Neuron (in vitro differentiated cells): ENCODE measurements at regions not wholly inside any gene's neighbourhood (a gene's known extent, or its start where the extent isn't known, plus 50 kb on each side); places are given as distances from the start of the nearest gene placed in this dataset.

Experiments used
- H2AFZ ChIP-seq: one replicate; pipeline ENCODE4 v1.6.1; 2013; ENCODE audit warnings: low read depth, mild to moderate bottlenecking, inconsistent platforms, low read length, moderate library complexity
- H3K27me3 ChIP-seq: one replicate; pipeline ENCODE4 v1.6.1; 2013; ENCODE audit warnings: low read length; ENCODE audit not compliant: insufficient read depth
- H3K36me3 ChIP-seq: one replicate; pipeline ENCODE4 v1.6.1; 2013; ENCODE audit warnings: low read length; ENCODE audit not compliant: insufficient read depth
- H3K4me1 ChIP-seq: one replicate; pipeline ENCODE4 v1.6.1; 2013; ENCODE audit warnings: low read length; ENCODE audit not compliant: insufficient read depth
- H3K4me3 ChIP-seq: 2 replicates; pipeline ENCODE4 v1.5.1; 2013; ENCODE audit warnings: mild to moderate bottlenecking, low read length, moderate library complexity
- H3K9me3 ChIP-seq: one replicate; pipeline ENCODE4 v1.6.1; 2013; ENCODE audit warnings: low read length

- no peaks in the 10 kb centered on the region for H3K36me3 ChIP-seq
- H3K4me1 ChIP-seq: peaks cover 5% of the 10 kb centered on the region
- no peak overlapping the region for H2AFZ ChIP-seq
Measured at GRCh38 chr3:67733269-67733950, 79.0 kb upstream of the SUCLG2 start.

GRCh38 chr3:67724434-67724833, 70.0 kb upstream of the SUCLG2 start:
- Histone ChIP-seq H3K4me1 (no peaks in the 10 kb centered on the region), H3K4me3 (no peak overlapping the region), H3K36me3 (no peaks in the 10 kb centered on the region), H2AFZ (no peak overlapping the region), H3K9me3 (peaks cover 6% of the 10 kb centered on the region), H3K27me3 (no peaks in the 10 kb centered on the region)

More at GRCh38 chr3:67733269-67733950, 79.0 kb upstream of the SUCLG2 start:
- H3K4me3 ChIP-seq: no peak overlapping the region
- no peaks in the 10 kb centered on the region for H3K9me3 ChIP-seq
- no peaks in the 10 kb centered on the region for H3K27me3 ChIP-seq

- no peaks in the 10 kb centered on the region for H3K36me3 ChIP-seq
- no peaks in the 10 kb centered on the region for H3K27me3 ChIP-seq
- H2AFZ ChIP-seq: no peak overlapping the region
- no peaks in the 10 kb centered on the region for H3K4me1 ChIP-seq
- no peak overlapping the region for H3K4me3 ChIP-seq
- peaks cover 6% of the 10 kb centered on the region for H3K9me3 ChIP-seq
Measured at GRCh38 chr3:67723863-67724262, 69.5 kb upstream of the SUCLG2 start.

GRCh38 chr3:67719333-67719732, 64.9 kb upstream of the SUCLG2 start:
- Histone ChIP-seq H3K27me3 (no peaks in the 10 kb centered on the region), H3K4me1 (no peaks in the 10 kb centered on the region), H3K9me3 (no peaks in the 10 kb centered on the region), H3K4me3 (no peak overlapping the region), H3K36me3 (no peaks in the 10 kb centered on the region), H2AFZ (no peak overlapping the region)

- Histone ChIP-seq H3K27me3 (no peaks in the 10 kb centered on the region), H3K36me3 (no peaks in the 10 kb centered on the region), H3K4me3 (no peak overlapping the region), H3K9me3 (no peaks in the 10 kb centered on the region), H2AFZ (no peak overlapping the region), H3K4me1 (no peaks in the 10 kb centered on the region)
Measured at GRCh38 chr3:67715971-67716370, 61.6 kb upstream of the SUCLG2 start.

GRCh38 chr3:67713764-67714469, 59.5 kb upstream of the SUCLG2 start:
- H3K36me3 ChIP-seq: no peaks in the 10 kb centered on the region
- H3K27me3 ChIP-seq: no peaks in the 10 kb centered on the region
- H3K4me1 ChIP-seq: no peaks in the 10 kb centered on the region
- H2AFZ ChIP-seq: no peak overlapping the region
- H3K4me3 ChIP-seq: no peak overlapping the region
- no peaks in the 10 kb centered on the region for H3K9me3 ChIP-seq

- H3K36me3 ChIP-seq: no peaks in the 10 kb centered on the region
- H3K27me3 ChIP-seq: no peaks in the 10 kb centered on the region
- no peaks in the 10 kb centered on the region for H3K9me3 ChIP-seq
- H2AFZ ChIP-seq: no peak overlapping the region
- H3K4me3 ChIP-seq: no peak overlapping the region
- no peaks in the 10 kb centered on the region for H3K4me1 ChIP-seq
Measured at GRCh38 chr3:67712259-67712658, 57.8 kb upstream of the SUCLG2 start.

GRCh38 chr3:67710396-67710795, 56.0 kb upstream of the SUCLG2 start:
- no peak overlapping the region for H2AFZ ChIP-seq
- no peaks in the 10 kb centered on the region for H3K36me3 ChIP-seq
- no peaks in the 10 kb centered on the region for H3K27me3 ChIP-seq
- H3K4me3 ChIP-seq: no peak overlapping the region
- H3K4me1 ChIP-seq: peaks cover 4% of the 10 kb centered on the region
- H3K9me3 ChIP-seq: no peaks in the 10 kb centered on the region

- Histone ChIP-seq H3K27me3 (no peaks in the 10 kb centered on the region), H2AFZ (no peak overlapping the region), H3K4me1 (peaks cover 4% of the 10 kb centered on the region), H3K9me3 (no peaks in the 10 kb centered on the region), H3K36me3 (no peaks in the 10 kb centered on the region), H3K4me3 (no peak overlapping the region)
Measured at GRCh38 chr3:67706934-67707333, 52.5 kb upstream of the SUCLG2 start.

- Histone ChIP-seq H3K4me1 (peaks cover 4% of the 10 kb centered on the region), H3K4me3 (no peak overlapping the region), H3K36me3 (no peaks in the 10 kb centered on the region), H3K27me3 (no peaks in the 10 kb centered on the region), H3K9me3 (no peaks in the 10 kb centered on the region), H2AFZ (no peak overlapping the region)
Measured at GRCh38 chr3:67704322-67704721, 49.9 kb upstream of the SUCLG2 start.
